ENCODE measurements at regions not wholly inside any gene's neighbourhood (a gene's known extent, or its start where the extent isn't known, plus 50 kb on each side); places are given as distances from the start of the nearest gene placed in this dataset.

DNA sequence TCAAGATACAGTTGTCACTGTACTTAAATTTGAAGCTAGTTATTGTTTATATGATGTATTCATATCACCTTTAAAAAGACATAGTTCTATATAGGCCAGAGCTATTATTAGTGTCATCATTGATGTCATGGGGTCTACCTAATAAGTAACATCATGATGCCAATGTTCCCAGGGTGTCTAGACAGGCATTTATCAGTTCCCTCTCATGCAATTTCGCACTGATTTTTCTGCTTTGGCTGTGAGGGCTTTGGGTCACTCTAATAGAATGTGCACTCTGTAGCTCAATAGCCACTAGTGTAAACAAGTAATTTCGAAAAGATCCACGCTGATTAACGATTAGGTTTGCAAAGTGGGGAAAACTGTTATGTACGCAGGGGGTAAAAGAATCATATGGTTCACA, 1651.3 kb downstream of the SLITRK5 start:
- H3K27ac ChIP-seq = no peak overlapping the region
- 79 to 84% (median 79%) methylated on average over 5 of the region's 5 CpGs for WGBS, 3 donors
- TF ChIP-seq, protein P1, sequence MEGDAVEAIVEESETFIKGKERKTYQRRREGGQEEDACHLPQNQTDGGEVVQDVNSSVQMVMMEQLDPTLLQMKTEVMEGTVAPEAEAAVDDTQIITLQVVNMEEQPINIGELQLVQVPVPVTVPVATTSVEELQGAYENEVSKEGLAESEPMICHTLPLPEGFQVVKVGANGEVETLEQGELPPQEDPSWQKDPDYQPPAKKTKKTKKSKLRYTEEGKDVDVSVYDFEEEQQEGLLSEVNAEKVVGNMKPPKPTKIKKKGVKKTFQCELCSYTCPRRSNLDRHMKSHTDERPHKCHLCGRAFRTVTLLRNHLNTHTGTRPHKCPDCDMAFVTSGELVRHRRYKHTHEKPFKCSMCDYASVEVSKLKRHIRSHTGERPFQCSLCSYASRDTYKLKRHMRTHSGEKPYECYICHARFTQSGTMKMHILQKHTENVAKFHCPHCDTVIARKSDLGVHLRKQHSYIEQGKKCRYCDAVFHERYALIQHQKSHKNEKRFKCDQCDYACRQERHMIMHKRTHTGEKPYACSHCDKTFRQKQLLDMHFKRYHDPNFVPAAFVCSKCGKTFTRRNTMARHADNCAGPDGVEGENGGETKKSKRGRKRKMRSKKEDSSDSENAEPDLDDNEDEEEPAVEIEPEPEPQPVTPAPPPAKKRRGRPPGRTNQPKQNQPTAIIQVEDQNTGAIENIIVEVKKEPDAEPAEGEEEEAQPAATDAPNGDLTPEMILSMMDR (IDR thresholded peaks at IDR 0.05) = no peak
- TF ChIP-seq EP300 (IDR thresholded peaks at IDR 0.05) (no peak), POLR2A (IDR thresholded peaks at IDR 0.05) (no peak)
- intact Hi-C loops (cut with DNase I) = no loop called here
- DNase-seq = no peak
- H3K9me3 ChIP-seq = no peaks in the 10 kb centered on the region
- no peaks in the 10 kb centered on the region for H3K27me3 ChIP-seq
- H3K4me3 ChIP-seq = no peak overlapping the region
- H3K4me1 ChIP-seq (ENCODE audit: insufficient read depth) = no peaks in the 10 kb centered on the region
- H3K36me3 ChIP-seq = no peaks in the 10 kb centered on the region

DNA sequence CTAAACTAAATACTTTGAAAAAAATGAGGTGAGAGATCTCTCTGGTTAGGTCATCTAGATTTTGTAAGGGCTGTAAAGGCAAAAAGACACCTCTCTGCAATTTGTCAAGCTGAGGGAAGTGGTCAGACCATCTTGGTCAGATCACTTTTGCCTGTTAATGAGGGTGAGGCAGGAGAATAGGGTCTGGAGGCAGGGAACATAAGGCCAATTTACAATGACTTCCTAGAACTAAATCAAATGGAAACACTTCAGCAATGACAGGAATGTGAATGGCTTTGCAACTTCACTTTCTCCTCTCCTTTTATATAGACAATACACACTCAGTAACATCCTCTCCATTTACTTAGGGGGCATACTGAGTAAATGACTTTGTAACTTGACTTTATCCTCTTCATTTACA, 1653.4 kb downstream of the SLITRK5 start:
- Histone ChIP-seq H3K4me3 (no peak overlapping the region), H3K36me3 (no peaks in the 10 kb centered on the region), H3K27ac (no peak overlapping the region), H3K9me3 (no peaks in the 10 kb centered on the region), H3K27me3 (no peaks in the 10 kb centered on the region), H3K4me1 (ENCODE audit: insufficient read depth) (no peaks in the 10 kb centered on the region)
- no peak for DNase-seq
- TF ChIP-seq EP300 (IDR thresholded peaks at IDR 0.05) (no peak), POLR2A (IDR thresholded peaks at IDR 0.05) (no peak)
- TF ChIP-seq, protein P1 (IDR thresholded peaks at IDR 0.05) = no peak
- intact Hi-C loops (cut with DNase I) = no loop called here

DNA sequence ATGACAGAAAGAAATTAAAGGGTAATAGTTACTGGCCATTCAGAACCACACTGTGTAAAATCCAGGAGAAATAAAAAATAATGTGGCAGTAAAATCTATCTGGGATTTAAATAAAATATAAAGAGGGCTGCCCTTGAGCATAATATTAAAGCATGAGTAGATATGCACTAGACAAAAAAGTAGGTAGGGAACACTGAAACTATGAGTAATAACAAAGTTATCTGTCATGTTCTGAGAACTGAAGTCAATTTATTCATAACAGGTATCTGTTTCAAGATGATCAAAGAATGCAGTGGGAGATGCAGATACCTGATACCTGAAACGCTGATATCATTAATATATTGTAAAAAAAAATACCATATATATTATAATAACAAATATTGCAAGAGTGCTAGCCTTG, 1672.0 kb downstream of the SLITRK5 start:
- 65 to 85% (median 72%) methylated on average over 1 of the region's 1 CpG for WGBS, 3 donors
- no peak for DNase-seq
- no peaks in the 10 kb centered on the region for H3K36me3 ChIP-seq
- TF ChIP-seq POLR2A (IDR thresholded peaks at IDR 0.05) = no peak
- no peak for TF ChIP-seq EP300 (IDR thresholded peaks at IDR 0.05)
- TF ChIP-seq, protein P1 (IDR thresholded peaks at IDR 0.05) = no peak
- no peak overlapping the region for H3K4me3 ChIP-seq
- no peaks in the 10 kb centered on the region for H3K27me3 ChIP-seq
- no peaks in the 10 kb centered on the region for H3K9me3 ChIP-seq
- intact Hi-C loops (cut with DNase I) = no loop called here
- no peak overlapping the region for H3K27ac ChIP-seq
- H3K4me1 ChIP-seq (ENCODE audit: insufficient read depth) = no peaks in the 10 kb centered on the region

DNA sequence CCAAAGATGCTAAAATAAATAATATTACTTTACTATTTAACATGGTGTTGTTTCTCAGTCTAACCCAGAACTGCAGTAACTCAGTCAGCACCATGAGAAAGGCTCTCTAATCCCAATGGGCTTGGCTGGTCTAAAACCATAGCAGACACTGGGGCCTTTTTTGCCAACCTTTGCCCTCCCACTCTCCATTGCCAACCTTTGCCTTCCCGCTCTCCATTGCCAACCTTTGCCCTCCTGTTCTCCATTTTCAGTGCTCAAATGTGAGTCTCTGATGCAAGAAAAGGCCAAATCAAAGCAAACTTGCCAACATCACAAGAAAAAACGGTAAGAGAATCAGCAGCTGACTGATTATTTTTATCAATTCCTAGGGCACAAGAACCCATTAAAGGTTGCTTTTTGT, 1681.2 kb downstream of the SLITRK5 start:
- no peaks in the 10 kb centered on the region for H3K4me1 ChIP-seq (ENCODE audit: insufficient read depth)
- no peak overlapping the region for H3K27ac ChIP-seq
- DNase-seq = no peak
- H3K9me3 ChIP-seq = no peaks in the 10 kb centered on the region
- H3K27me3 ChIP-seq = no peaks in the 10 kb centered on the region
- WGBS, 3 donors = 76 to 86% (median 82%) methylated on average over 2 of the region's 2 CpGs
- TF ChIP-seq EP300 (IDR thresholded peaks at IDR 0.05) (no peak), POLR2A (IDR thresholded peaks at IDR 0.05) (no peak)
- TF ChIP-seq, protein P1 (IDR thresholded peaks at IDR 0.05) = no peak
- intact Hi-C loops (cut with DNase I) = no loop called here
- H3K36me3 ChIP-seq = no peaks in the 10 kb centered on the region
- H3K4me3 ChIP-seq = no peak overlapping the region

DNA sequence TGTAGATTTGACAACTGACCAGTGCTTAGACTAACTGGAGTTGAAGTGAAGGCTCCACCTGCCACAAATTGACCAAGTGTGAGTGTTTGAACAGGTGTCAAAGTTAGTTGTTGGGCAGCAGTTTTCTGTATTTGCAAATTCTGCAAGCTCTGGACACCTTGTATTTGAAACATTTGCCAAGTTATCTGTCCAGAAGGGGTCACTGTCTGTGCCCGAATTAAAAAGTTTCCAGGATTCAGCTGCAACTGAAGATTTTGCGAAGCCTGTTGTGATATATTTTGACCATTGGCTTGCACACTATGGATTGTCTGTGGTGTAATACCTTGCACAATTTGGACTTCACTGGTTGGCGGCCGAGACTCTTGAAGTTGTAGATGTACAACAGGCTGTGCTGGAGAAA, 1690.7 kb downstream of the SLITRK5 start:
- 83 to 89% (median 88%) methylated on average over 4 of the region's 4 CpGs for WGBS, 3 donors
- Histone ChIP-seq H3K9me3 (no peaks in the 10 kb centered on the region), H3K27me3 (no peaks in the 10 kb centered on the region), H3K4me3 (no peak overlapping the region), H3K36me3 (no peaks in the 10 kb centered on the region), H3K4me1 (ENCODE audit: insufficient read depth) (no peaks in the 10 kb centered on the region), H3K27ac (no peak overlapping the region)
- intact Hi-C loops (cut with DNase I) = no loop called here
- TF ChIP-seq EP300 (IDR thresholded peaks at IDR 0.05) (no peak), POLR2A (IDR thresholded peaks at IDR 0.05) (no peak)
- TF ChIP-seq, protein P1 (IDR thresholded peaks at IDR 0.05) = no peak
- no peak for DNase-seq

Data from ovary (tissue), 7 donors.